Endothelial cell of umbilical vein (primary cell): ENCODE measurements at regions not wholly inside any gene's neighbourhood (a gene's known extent, or its start where the extent isn't known, plus 50 kb on each side); places are given as distances from the start of the nearest gene placed in this dataset.

Experiments
- BruUV-seq: library from RNA; stranded (reverse); fragments of 400-500 nt; replicated peaks from 2 replicates; lab custom pipeline; 2021; lab: Mats Ljungman, UMichigan
- CTCF ChIA-PET: fragments of 300-600, 350-600 bp; sonication (Branson Sonifier 250); formaldehyde crosslinking; loops from one replicate; lab custom pipeline; 2021; ENCODE audit warnings: antibody characterized with exemption, inconsistent platforms; lab: Charles Lee
- POLR2A ChIA-PET: fragments of 300-600, 350-600 bp; sonication (Branson Sonifier 250); formaldehyde crosslinking; loops from one replicate; lab custom pipeline; 2021; ENCODE audit warnings: antibody characterized with exemption, inconsistent platforms; lab: Charles Lee
- DNase-seq: peaks from one replicate; pipeline ENCODE4 v3.0.0-alpha.2; 2011; ENCODE audit warnings: low read depth, low spot score
- FAIRE-seq: peaks from 2 replicates; lab custom pipeline; 2011; peaks lifted over from hg19 to GRCh38; lab: Jason Lieb, UNC
- H2AFZ ChIP-seq: 2 replicates; pipeline ENCODE4 v1.6.0; 2012; ENCODE audit warnings: low read depth, low read length, control low read depth, inconsistent platforms
- H3K27ac ChIP-seq: 2 replicates; pipeline ENCODE4 v1.5.1; 2011; ENCODE audit warnings: low read depth, mild to moderate bottlenecking, control low read depth, low read length, moderate library complexity; ENCODE audit not compliant: insufficient read depth
- H3K27me3 ChIP-seq, 2 experiments: 2 replicates each; pipeline versions ENCODE4 v1.6.0 to v1.6.1; 2011; ENCODE audit warnings: low read length in 2 of 2, mixed read lengths in 1 of 2; ENCODE audit not compliant: control insufficient read depth in 2 of 2, insufficient read depth in 2 of 2
- H3K36me3 ChIP-seq, 2 experiments: 2 replicates in 1 of 2; 3 replicates in 1 of 2; pipeline ENCODE4 v1.5.1; 2011; ENCODE audit warnings: low read length in 2 of 2, mild to moderate bottlenecking in 1 of 2, moderate library complexity in 1 of 2; ENCODE audit not compliant: control insufficient read depth in 2 of 2, insufficient read depth in 2 of 2; ENCODE audit errors: extremely low read depth in 1 of 2
- H3K4me1 ChIP-seq: 3 replicates; pipeline ENCODE4 v1.5.1; 2011; ENCODE audit warnings: mild to moderate bottlenecking, low read length; ENCODE audit not compliant: control insufficient read depth, insufficient read depth; ENCODE audit errors: extremely low read depth
- H3K4me2 ChIP-seq: 2 replicates; pipeline ENCODE4 v1.6.1; 2011; ENCODE audit warnings: low read length, control low read depth, mixed read lengths; ENCODE audit not compliant: insufficient read depth
- H3K4me3 ChIP-seq, 3 experiments: fragments of 200-600 bp in 1 of 3; sonication (generic), shearing (Covaris generic) in 1 of 3; replicated peaks in 1 of 3; 2 replicates each; pipeline ENCODE4 v1.5.1; 2011 to 2016; ENCODE audit warnings: control low read depth in 3 of 3, low read length in 3 of 3, mild to moderate bottlenecking in 2 of 3, inconsistent platforms in 1 of 3, low read depth in 1 of 3, moderate library complexity in 1 of 3; ENCODE audit not compliant: insufficient read depth in 1 of 3
- H3K79me2 ChIP-seq: 2 replicates; pipeline ENCODE4 v1.6.0; 2012; ENCODE audit warnings: low read length, inconsistent platforms; ENCODE audit not compliant: control insufficient read depth, insufficient read depth
- H3K9ac ChIP-seq: replicated peaks from 2 replicates; pipeline ENCODE3; 2011; ENCODE audit warnings: low read length, control low read depth; ENCODE audit not compliant: insufficient read depth; ENCODE audit errors: extremely low read depth
- H3K9me1 ChIP-seq: replicated peaks from 3 replicates; pipeline ENCODE4 v1.6.0; 2011; ENCODE audit warnings: mild to moderate bottlenecking, low read length; ENCODE audit not compliant: control insufficient read depth, insufficient read depth; ENCODE audit errors: extremely low read depth
- H3K9me3 ChIP-seq: replicated peaks from 2 replicates; pipeline ENCODE4 v1.5.1; 2012; ENCODE audit warnings: low read length, inconsistent platforms; ENCODE audit not compliant: control insufficient read depth, insufficient read depth
- H4K20me1 ChIP-seq: replicated peaks from 2 replicates; pipeline ENCODE3; 2011; ENCODE audit warnings: mild to moderate bottlenecking, low read length; ENCODE audit not compliant: control insufficient read depth, insufficient read depth; ENCODE audit errors: extremely low read depth
- CTCF ChIP-seq, 2 donors: IDR thresholded peaks; 1 replicate in 1 of 2; 2 replicates in 1 of 2; pipeline ENCODE4 v1.5.1; 2011; ENCODE audit warnings: low read length in 2 of 2, mild to moderate bottlenecking in 2 of 2, moderate library complexity in 2 of 2, control low read depth in 1 of 2, inconsistent platforms in 1 of 2, low read depth in 1 of 2; ENCODE audit not compliant: insufficient read depth in 1 of 2; ENCODE audit errors: extremely low read depth in 1 of 2
- EZH2 ChIP-seq: IDR thresholded peaks from 2 replicates; pipeline ENCODE4 v1.6.1; 2012; ENCODE audit warnings: borderline replicate concordance, low read depth, mild to moderate bottlenecking, moderate library complexity, low read length, inconsistent platforms; ENCODE audit not compliant: severe bottlenecking
- FOS ChIP-seq: IDR thresholded peaks from 2 replicates; pipeline ENCODE4 v1.6.1; 2011; ENCODE audit warnings: mild to moderate bottlenecking, low read length, moderate library complexity, borderline replicate concordance; ENCODE audit not compliant: insufficient read depth
- GATA2 ChIP-seq: IDR thresholded peaks from 2 replicates; pipeline ENCODE4 v1.7.0; 2011; ENCODE audit warnings: low read depth, mild to moderate bottlenecking, moderate library complexity, mixed read lengths, low read length; ENCODE audit not compliant: insufficient read length, insufficient read depth
- JUN ChIP-seq: IDR thresholded peaks from 2 replicates; pipeline ENCODE4 v1.6.1; 2011; ENCODE audit warnings: borderline replicate concordance, low read depth; ENCODE audit not compliant: insufficient read length, insufficient read depth
- MAX ChIP-seq: IDR thresholded peaks from 2 replicates; pipeline ENCODE4 v1.6.1; 2011; ENCODE audit not compliant: insufficient read depth, insufficient read length
- MYC ChIP-seq: IDR thresholded peaks from one replicate; pipeline ENCODE4 v1.6.1; 2011; ENCODE audit warnings: mild to moderate bottlenecking, low read depth, low read length
- POLR2A ChIP-seq: IDR thresholded peaks from 2 replicates; pipeline ENCODE4 v1.6.1; 2012; ENCODE audit warnings: low read depth, mild to moderate bottlenecking, control low read depth, low read length
- POLR2AphosphoS5 ChIP-seq: IDR thresholded peaks from 2 replicates; pipeline ENCODE4 v1.6.1; 2012; ENCODE audit warnings: low read depth, mild to moderate bottlenecking, control low read depth, low read length, moderate library complexity; ENCODE audit not compliant: insufficient read depth
- dilution Hi-C: fragments of 300-500 bp; cut with MboI; formaldehyde crosslinking; loops from one replicate; pipeline ENCODE4 v1.15.0; 2019; ENCODE audit warnings: low sequenced_read_pairs; ENCODE audit not compliant: extremely low pct_ligation_motif_present
- intact Hi-C: fragments of 100-400 bp; cut with micrococcal nuclease; formaldehyde crosslinking; loops from one replicate; pipeline ENCODE4 v1.10.0; 2022

GRCh38 chr15:58302832-58303231, 129.0 kb upstream of the LIPC start:
- intact Hi-C loops = no loop called here
- Histone ChIP-seq H3K27ac (no peak overlapping the region), H3K4me2 (no peak overlapping the region), H4K20me1 (no peaks in the 10 kb centered on the region), H3K9me3 (no peaks in the 10 kb centered on the region), H3K36me3 (no peaks in the 10 kb centered on the region), H3K79me2 (no peaks in the 10 kb centered on the region), H3K27me3 (peaks cover 5 to 14% of the 10 kb centered on the region in 2 experiments), H3K4me3 (no peak overlapping the region), H3K9ac (no peak overlapping the region), H3K9me1 (no peaks in the 10 kb centered on the region), H2AFZ (no peak overlapping the region), H3K4me1 (peaks cover 9% of the 10 kb centered on the region)
- FAIRE-seq (no peak), DNase-seq (no peak)
- ChIA-PET CTCF (interaction anchor here (1.4 kb wide), 1 partner anchor 15 kb away, joined by 3 read pairs; no protein-coding TSS in a partner anchor), POLR2A (no interaction called here)
- dilution Hi-C loops = no loop called here
- no TSS peak for BruUV-seq
- TF ChIP-seq JUN (no peak), MAX (no peak), POLR2AphosphoS5 (no peak), EZH2 (no peak), POLR2A (no peak), CTCF (IDR thresholded peaks at IDR 0.05; ENCODE audit: extremely low read depth in 1 of 2, insufficient read depth in 1 of 2, low read depth in 1 of 2, low read length in 2 of 2) (no peak), MYC (no peak), FOS (no peak), GATA2 (no peak)
